Erythroblast (primary cell): ENCODE measurements at regions not wholly inside any gene's neighbourhood (a gene's known extent, or its start where the extent isn't known, plus 50 kb on each side); places are given as distances from the start of the nearest gene placed in this dataset.

Experiments used
- GATA1 ChIP-seq: IDR thresholded peaks from 2 replicates; pipeline ENCODE4 v1.6.1; 2011; ENCODE audit warnings: low read depth, mild to moderate bottlenecking, control low read depth, low read length, moderate library complexity
- POLR2A ChIP-seq: IDR thresholded peaks from 2 replicates; pipeline ENCODE4 v1.6.1; 2011; ENCODE audit warnings: mild to moderate bottlenecking, low read length

DNA sequence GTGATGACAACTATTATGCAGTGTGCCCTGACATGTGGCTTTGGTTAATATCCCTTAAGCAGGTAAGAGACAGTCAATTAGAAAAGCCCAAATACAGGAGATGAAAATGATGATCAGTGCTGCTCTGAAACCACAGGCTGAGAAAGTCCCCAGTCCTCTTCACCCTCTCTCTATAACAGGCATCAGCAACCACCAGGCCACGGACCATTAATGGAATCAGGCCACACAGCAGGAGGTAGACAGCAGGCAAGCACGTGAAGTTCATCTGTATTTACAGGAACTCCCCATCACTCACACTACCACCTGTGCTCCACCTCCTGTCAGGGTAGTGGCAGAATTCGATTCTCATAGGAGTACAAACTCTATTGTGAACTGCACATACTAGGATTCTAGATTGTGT is 591.6 kb upstream of the CYLC2 start:
- TF ChIP-seq POLR2A (no peak), GATA1 (no peak)
